CD14-positive monocyte (primary cell): ENCODE measurements at regions not wholly inside any gene's neighbourhood (a gene's known extent, or its start where the extent isn't known, plus 50 kb on each side); places are given as distances from the start of the nearest gene placed in this dataset.

Experiments used
- DNase-seq, 3 donors: peaks; one replicate each; pipeline ENCODE4 v3.0.0-alpha.2; 2011 to 2022
- H2AFZ ChIP-seq: 2 replicates; pipeline ENCODE4 v1.6.0; 2012; ENCODE audit warnings: mild to moderate bottlenecking, low read depth, low read length, inconsistent platforms; ENCODE audit not compliant: insufficient read depth, poor library complexity, severe bottlenecking
- H3K27ac ChIP-seq, 2 donors: 1 replicate in 1 of 2; 2 replicates in 1 of 2; pipeline ENCODE4 v1.5.1; 2012 to 2013; ENCODE audit warnings: low read length in 2 of 2, control low read depth in 1 of 2, inconsistent platforms in 1 of 2, low read depth in 1 of 2, mild to moderate bottlenecking in 1 of 2
- H3K27me3 ChIP-seq, 2 donors: one replicate each; pipeline versions ENCODE4 v1.6.0 to v1.6.1; 2011 to 2013; ENCODE audit warnings: low read length in 2 of 2; ENCODE audit not compliant: control insufficient read depth in 2 of 2, insufficient read depth in 2 of 2
- H3K36me3 ChIP-seq, 2 donors: replicated peaks in 1 of 2; 1 replicate in 1 of 2; 2 replicates in 1 of 2; pipeline versions ENCODE4 v1.5.1 to v1.6.1; 2012 to 2013; ENCODE audit warnings: low read length in 2 of 2, control low read depth in 1 of 2, inconsistent platforms in 1 of 2, mild to moderate bottlenecking in 1 of 2; ENCODE audit not compliant: insufficient read depth in 2 of 2, control insufficient read depth in 1 of 2
- H3K4me1 ChIP-seq, 2 donors: 1 replicate in 1 of 2; 2 replicates in 1 of 2; pipeline versions ENCODE4 v1.5.1 to v1.6.1; 2012 to 2013; ENCODE audit warnings: low read length in 2 of 2, control low read depth in 1 of 2, inconsistent platforms in 1 of 2, mild to moderate bottlenecking in 1 of 2, moderate library complexity in 1 of 2; ENCODE audit not compliant: insufficient read depth in 2 of 2, control insufficient read depth in 1 of 2
- H3K4me2 ChIP-seq: replicated peaks from 2 replicates; pipeline ENCODE3; 2012; ENCODE audit warnings: low read length, moderate library complexity, mild to moderate bottlenecking; ENCODE audit not compliant: poor library complexity, severe bottlenecking; ENCODE audit errors: extremely low read depth
- H3K4me3 ChIP-seq, 3 experiments: fragments of 200-600 bp in 1 of 3; sonication (generic) in 1 of 3; replicated peaks in 1 of 3; 1 replicate in 2 of 3; 2 replicates in 1 of 3; pipeline ENCODE4 v1.5.1; 2011 to 2013; ENCODE audit warnings: low read length in 3 of 3, mild to moderate bottlenecking in 3 of 3, control low read depth in 2 of 3, low read depth in 2 of 3, inconsistent platforms in 1 of 3, moderate library complexity in 1 of 3
- H3K79me2 ChIP-seq: 2 replicates; pipeline ENCODE4 v1.6.0; 2012; ENCODE audit warnings: mild to moderate bottlenecking, control low read depth, inconsistent platforms, low read length, moderate library complexity; ENCODE audit not compliant: insufficient read depth
- H3K9ac ChIP-seq: 2 replicates; pipeline ENCODE4 v1.6.0; 2017; ENCODE audit warnings: low read length, mild to moderate bottlenecking; ENCODE audit not compliant: insufficient read depth, poor library complexity, severe bottlenecking
- H3K9me3 ChIP-seq, 2 donors: replicated peaks in 1 of 2; 1 replicate in 1 of 2; 2 replicates in 1 of 2; pipeline versions ENCODE4 v1.5.1 to v1.6.1; 2012 to 2013; ENCODE audit warnings: low read length in 2 of 2, control low read depth in 1 of 2; ENCODE audit not compliant: control insufficient read depth in 1 of 2, insufficient read depth in 1 of 2
- H4K20me1 ChIP-seq: 2 replicates; pipeline ENCODE4 v1.6.0; 2012; ENCODE audit warnings: mild to moderate bottlenecking, low read length, control low read depth, moderate library complexity; ENCODE audit not compliant: insufficient read depth
- H3K27ac Mint-ChIP-seq, 7 donors: one replicate each; pipeline ENCODE4 v1.8.0; 2020; ENCODE audit warnings: mild to moderate bottlenecking in 7 of 7, mixed read lengths in 7 of 7, moderate library complexity in 6 of 7, inconsistent platforms in 2 of 7
- H3K27me3 Mint-ChIP-seq, 3 donors: one replicate each; pipeline ENCODE4 v1.8.0; 2021 to 2022; ENCODE audit warnings: low read depth in 3 of 3, mild to moderate bottlenecking in 3 of 3, mixed read lengths in 3 of 3, moderate library complexity in 3 of 3, inconsistent platforms in 1 of 3
- H3K36me3 Mint-ChIP-seq, 2 donors: one replicate each; pipeline ENCODE4 v1.8.0; 2020; ENCODE audit warnings: mixed read lengths in 2 of 2, inconsistent platforms in 1 of 2, mild to moderate bottlenecking in 1 of 2
- H3K4me1 Mint-ChIP-seq: one replicate; pipeline ENCODE4 v1.8.0; 2020; ENCODE audit warnings: mild to moderate bottlenecking, mixed read lengths
- H3K4me3 Mint-ChIP-seq, 2 donors: one replicate each; pipeline ENCODE4 v1.8.0; 2020; ENCODE audit warnings: mild to moderate bottlenecking in 2 of 2, mixed read lengths in 2 of 2, moderate library complexity in 1 of 2
- H3K9me3 Mint-ChIP-seq, 7 donors: one replicate each; pipeline ENCODE4 v1.8.0; 2020 to 2022; ENCODE audit warnings: mixed read lengths in 7 of 7, mild to moderate bottlenecking in 6 of 7, moderate library complexity in 6 of 7, inconsistent platforms in 2 of 7
- CTCF ChIP-seq: fragments of 200-600 bp; IDR thresholded peaks from one replicate; pipeline ENCODE4 v1.8.0; 2022; ENCODE audit warnings: antibody characterized with exemption, mild to moderate bottlenecking
- WGBS: methylation state at CpG from one replicate; pipeline ENCODE4 v1.1.5; 2013; ENCODE audit warnings: missing lambda C conversion rate; ENCODE audit not compliant: insufficient coverage; 5-methylcytosine and 5-hydroxymethylcytosine counted together
- intact Hi-C, 2 donors: fragments of 100-400 bp; cut with micrococcal nuclease; formaldehyde crosslinking; loops; one replicate each; pipeline versions ENCODE4 v1.15.0 to v1.15.1; 2023

GRCh38 chr17:64774888-64775540 lies 112.9 kb upstream of the SMURF2 start:
- Histone ChIP-seq H3K36me3 (peaks cover 9 to 20% of the 10 kb centered on the region in 2 donors), H3K4me3 (no peak overlapping the region), H2AFZ (no peak overlapping the region), H4K20me1 (peaks cover 66% of the 10 kb centered on the region), H3K79me2 (peaks cover 5% of the 10 kb centered on the region), H3K27ac (no peak overlapping the region), H3K9me3 (no peaks in the 10 kb centered on the region), H3K4me1 (peaks cover 37 to 41% of the 10 kb centered on the region in 2 donors), H3K9ac (no peak overlapping the region), H3K4me2 (no peak overlapping the region), H3K27me3 (peaks cover 0 to 13% of the 10 kb centered on the region in 2 donors)
- intact Hi-C loops, result loop anchor here in 1 of 2 donors (5.0 to 10.0 kb wide), 3 partner anchors 160 to 422 kb away; no protein-coding TSS in a partner anchor
- DNase-seq, result no peak
- peaks cover 35% of the 10 kb centered on the region for H3K4me1 Mint-ChIP-seq
- H3K27me3 Mint-ChIP-seq, result peaks cover 7 to 17% (median 13%) of the 10 kb centered on the region in 3 donors
- WGBS, result over 99% methylated on average over 9 of the region's 10 CpGs
- H3K27ac Mint-ChIP-seq, result peak overlapping the region in 2 of 7 donors; percentile 11 to 55
- TF ChIP-seq CTCF, result no peak
- H3K36me3 Mint-ChIP-seq, result peaks cover 22 to 34% of the 10 kb centered on the region in 2 donors
- no peak overlapping the region for H3K4me3 Mint-ChIP-seq
- peaks cover 0 to 7% (median 0%) of the 10 kb centered on the region in 7 donors for H3K9me3 Mint-ChIP-seq

DNA sequence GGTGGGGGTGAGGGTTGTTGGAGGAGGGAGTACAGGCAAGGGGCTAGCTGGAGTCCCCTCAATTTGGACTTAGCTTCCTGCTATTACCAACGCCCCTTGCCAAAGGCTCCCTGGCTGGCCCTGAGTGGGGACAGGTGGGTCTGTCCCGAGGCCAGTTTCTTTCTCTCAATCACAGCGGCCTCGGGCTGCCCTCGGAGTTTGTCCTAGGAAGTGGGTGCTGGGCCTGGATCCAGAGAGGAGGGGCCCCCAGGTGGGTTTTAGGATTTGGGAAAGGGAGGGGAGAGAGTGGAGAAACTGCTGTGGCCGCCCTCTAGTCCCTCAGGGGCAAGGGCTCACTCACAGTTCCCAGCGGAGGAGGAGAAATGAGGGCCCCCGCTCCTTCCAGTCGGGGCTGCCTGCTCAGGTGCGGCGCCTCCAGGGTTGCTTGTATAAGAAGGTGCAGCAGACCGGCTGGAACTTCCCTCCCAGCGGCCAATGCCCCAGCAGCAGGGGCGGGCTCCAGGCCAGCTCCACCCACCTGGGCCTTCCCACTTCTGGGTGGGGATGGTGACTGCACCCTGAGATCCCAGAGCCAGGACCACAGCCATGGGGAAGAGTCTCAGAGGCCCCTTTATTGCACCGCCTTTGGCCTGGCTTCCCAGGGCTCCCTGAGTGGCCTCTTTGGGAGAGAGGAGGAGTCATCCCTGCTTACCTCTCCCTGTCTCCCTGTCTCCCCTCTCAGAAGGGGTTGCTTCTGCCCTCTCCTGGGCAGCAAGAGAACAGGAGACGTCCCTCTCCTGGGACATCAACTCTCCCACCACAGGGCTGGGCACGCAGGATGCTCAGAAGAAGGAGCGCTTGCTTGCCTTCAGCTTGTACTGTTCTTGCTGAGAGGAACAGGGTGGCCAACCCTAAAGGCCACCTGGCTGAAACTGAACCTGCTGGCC lies 112.0 kb upstream of the SMURF2 start:
- Histone ChIP-seq H3K9me3 (no peaks in the 10 kb centered on the region), H3K27me3 (peaks cover 0 to 4% of the 10 kb centered on the region in 2 donors), H3K9ac (no peak overlapping the region), H2AFZ (no peak overlapping the region), H3K4me1 (peaks cover 28 to 32% of the 10 kb centered on the region in 2 donors), H3K4me3 (no peak overlapping the region), H4K20me1 (peaks cover 66% of the 10 kb centered on the region), H3K27ac (no peak overlapping the region), H3K4me2 (no peak overlapping the region), H3K79me2 (peaks cover 5% of the 10 kb centered on the region), H3K36me3 (peaks cover 14 to 30% of the 10 kb centered on the region in 2 donors)
- WGBS, result 100% methylated on average over 2 of the region's 18 CpGs
- Mint-ChIP-seq H3K27ac (no peak overlapping the region), H3K9me3 (peaks cover 0 to 2% (median 0%) of the 10 kb centered on the region in 7 donors), H3K27me3 (peaks cover 2 to 10% (median 6%) of the 10 kb centered on the region in 3 donors), H3K36me3 (peaks cover 31 to 43% of the 10 kb centered on the region in 2 donors), H3K4me3 (no peak overlapping the region), H3K4me1 (peaks cover 27% of the 10 kb centered on the region)
- TF ChIP-seq CTCF, result no peak
- intact Hi-C loops, result loop anchor here in 1 of 2 donors (10.0 kb wide), 2 partner anchors 161 to 191 kb away; no protein-coding TSS in a partner anchor
- DNase-seq, result no peak
